ENCODE measurements at regions not wholly inside any gene's neighbourhood (a gene's known extent, or its start where the extent isn't known, plus 50 kb on each side); places are given as distances from the start of the nearest gene placed in this dataset.
A peak's percentile ranks its signal among the peaks of the same experiment; 100 is the strongest.

DNA sequence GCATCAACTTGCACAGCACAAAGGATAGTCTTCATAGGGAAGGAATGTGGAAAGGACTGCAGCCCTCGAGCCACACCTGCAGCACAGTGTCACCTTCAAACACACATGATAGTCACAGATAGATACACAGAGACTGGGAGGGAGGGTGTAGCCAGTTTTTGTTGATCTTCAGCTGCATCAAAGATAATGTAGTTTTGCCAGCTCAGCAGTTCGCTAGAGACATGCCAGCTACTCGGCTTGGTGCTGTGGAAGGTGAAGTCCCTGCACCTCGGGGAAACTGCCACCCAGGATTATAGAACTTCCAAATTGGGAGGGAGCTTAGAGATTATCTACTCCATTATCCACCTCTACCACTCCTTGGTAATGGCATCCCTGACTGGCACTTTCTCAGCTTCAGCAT is 92.9 kb upstream of the PAK3 start:
- FAIRE-seq (no peak), DNase-seq (ENCODE audit: insufficient read length, low spot score) (no peak)
- TF ChIP-seq CTCF (IDR thresholded peaks at IDR 0.05; ENCODE audit: insufficient read depth, missing control alignments): no peak

- TF ChIP-seq CTCF (IDR thresholded peaks at IDR 0.05; ENCODE audit: insufficient read depth, missing control alignments): peak; percentile 32
- FAIRE-seq (no peak), DNase-seq (ENCODE audit: insufficient read length, low spot score) (no peak)
Observed at GRCh38 chrX:110992611-110993010, 103.4 kb upstream of the PAK3 start.

- TF ChIP-seq CTCF (IDR thresholded peaks at IDR 0.05; ENCODE audit: insufficient read depth, missing control alignments): no peak
Observed at GRCh38 chrX:110989869-110990268, 106.1 kb upstream of the PAK3 start.

DNA sequence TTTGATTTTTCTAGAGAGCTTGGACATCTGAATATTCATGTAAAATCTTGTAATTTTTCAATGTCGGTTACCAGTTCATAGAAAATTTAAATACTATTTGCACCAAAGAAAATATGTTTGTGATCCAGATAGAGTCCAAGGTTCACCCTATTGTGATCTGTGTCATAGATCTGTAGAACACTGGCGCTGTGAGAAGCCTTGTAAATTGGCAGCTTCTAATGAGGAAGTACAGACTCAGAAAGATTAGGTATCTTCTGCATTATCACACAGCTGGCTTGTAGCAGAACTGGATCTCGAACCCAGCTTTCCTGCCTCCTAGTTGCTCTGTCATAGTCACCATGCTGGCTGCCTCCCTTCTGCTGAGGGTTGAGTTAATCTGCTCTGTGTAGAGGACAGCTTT is 106.5 kb upstream of the PAK3 start:
- DNase-seq (ENCODE audit: insufficient read length, low spot score) (no peak), FAIRE-seq (no peak)
- TF ChIP-seq CTCF (IDR thresholded peaks at IDR 0.05; ENCODE audit: insufficient read depth, missing control alignments): no peak

More at GRCh38 chrX:110989869-110990268, 106.1 kb upstream of the PAK3 start:
- DNase-seq (ENCODE audit: insufficient read length, low spot score): no peak
- no peak for FAIRE-seq

DNA sequence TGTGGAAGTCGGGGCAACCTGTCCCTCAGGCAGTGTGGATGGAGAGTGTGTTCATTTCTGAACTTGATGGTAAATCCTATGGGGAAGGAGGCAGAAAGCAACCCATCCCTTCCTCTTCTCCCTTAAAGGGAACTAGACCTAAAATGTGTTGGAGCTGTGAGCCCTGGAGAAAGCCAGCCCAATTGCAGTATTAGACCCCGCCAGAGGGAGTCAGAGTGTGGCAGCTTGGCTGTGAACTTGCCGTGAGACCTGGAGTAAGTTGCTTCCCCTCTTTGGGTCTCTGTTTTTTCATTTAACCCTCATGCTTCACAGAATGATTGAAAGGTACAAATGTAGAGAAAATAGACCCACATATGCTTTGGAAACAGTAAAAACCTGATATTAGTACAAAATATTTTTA is 108.7 kb upstream of the PAK3 start:
- TF ChIP-seq CTCF (IDR thresholded peaks at IDR 0.05; ENCODE audit: insufficient read depth, missing control alignments): no peak
- DNase-seq (ENCODE audit: insufficient read length, low spot score) (no peak), FAIRE-seq (no peak)

- FAIRE-seq (no peak), DNase-seq (ENCODE audit: insufficient read length, low spot score) (no peak)
- no peak for TF ChIP-seq CTCF (IDR thresholded peaks at IDR 0.05; ENCODE audit: insufficient read depth, missing control alignments)
Observed at GRCh38 chrX:110985470-110985869, 110.5 kb upstream of the PAK3 start.

DNA sequence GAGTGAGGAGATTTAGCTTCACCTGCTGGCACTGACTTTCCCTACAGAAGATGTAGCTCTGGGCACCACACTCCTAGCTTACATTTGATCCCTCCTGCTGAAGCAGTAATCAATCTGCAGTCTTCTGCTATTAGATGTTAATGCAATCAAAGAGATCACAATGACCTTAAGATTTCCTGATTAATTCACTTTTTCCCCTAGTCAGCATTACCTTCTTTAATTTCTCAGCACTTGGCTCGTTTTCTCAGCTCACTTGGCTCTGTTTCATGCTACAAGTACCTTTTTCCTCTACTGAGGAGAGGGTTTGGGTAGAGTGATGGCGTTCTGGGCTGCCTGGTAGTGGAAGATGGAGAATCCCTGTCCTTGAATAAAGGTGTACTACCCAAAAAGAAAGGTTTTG is 113.0 kb upstream of the PAK3 start:
- FAIRE-seq (no peak), DNase-seq (ENCODE audit: insufficient read length, low spot score) (no peak)
- TF ChIP-seq CTCF (IDR thresholded peaks at IDR 0.05; ENCODE audit: insufficient read depth, missing control alignments): no peak
